ENCODE measurements at regions not wholly inside any gene's neighbourhood (a gene's known extent, or its start where the extent isn't known, plus 50 kb on each side); places are given as distances from the start of the nearest gene placed in this dataset.

DNA sequence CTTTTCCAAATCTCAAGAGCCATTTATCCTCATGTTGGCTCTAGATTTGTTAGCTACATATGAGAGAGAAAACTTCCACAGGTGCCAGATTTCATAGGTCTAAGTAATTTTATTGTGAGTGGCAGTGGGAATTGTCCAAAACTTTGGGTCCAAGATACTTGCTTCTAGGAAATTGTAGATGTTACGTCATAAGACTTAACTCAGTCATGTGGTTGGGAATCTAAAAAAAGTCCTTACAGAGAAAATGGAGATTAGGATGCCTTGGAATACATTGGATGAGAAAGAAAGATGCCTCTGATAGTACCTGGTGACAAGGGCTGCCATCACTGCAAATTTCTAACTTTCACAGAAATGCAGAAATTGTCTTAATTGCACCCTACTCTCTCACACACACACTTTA, 506.5 kb downstream of the C4orf33 start:
- TF ChIP-seq CTCF (IDR thresholded peaks at IDR 0.05) (no peak), POLR2A (IDR thresholded peaks at IDR 0.05) (no peak)
